ENCODE measurements at regions not wholly inside any gene's neighbourhood (a gene's known extent, or its start where the extent isn't known, plus 50 kb on each side); places are given as distances from the start of the nearest gene placed in this dataset.

DNA sequence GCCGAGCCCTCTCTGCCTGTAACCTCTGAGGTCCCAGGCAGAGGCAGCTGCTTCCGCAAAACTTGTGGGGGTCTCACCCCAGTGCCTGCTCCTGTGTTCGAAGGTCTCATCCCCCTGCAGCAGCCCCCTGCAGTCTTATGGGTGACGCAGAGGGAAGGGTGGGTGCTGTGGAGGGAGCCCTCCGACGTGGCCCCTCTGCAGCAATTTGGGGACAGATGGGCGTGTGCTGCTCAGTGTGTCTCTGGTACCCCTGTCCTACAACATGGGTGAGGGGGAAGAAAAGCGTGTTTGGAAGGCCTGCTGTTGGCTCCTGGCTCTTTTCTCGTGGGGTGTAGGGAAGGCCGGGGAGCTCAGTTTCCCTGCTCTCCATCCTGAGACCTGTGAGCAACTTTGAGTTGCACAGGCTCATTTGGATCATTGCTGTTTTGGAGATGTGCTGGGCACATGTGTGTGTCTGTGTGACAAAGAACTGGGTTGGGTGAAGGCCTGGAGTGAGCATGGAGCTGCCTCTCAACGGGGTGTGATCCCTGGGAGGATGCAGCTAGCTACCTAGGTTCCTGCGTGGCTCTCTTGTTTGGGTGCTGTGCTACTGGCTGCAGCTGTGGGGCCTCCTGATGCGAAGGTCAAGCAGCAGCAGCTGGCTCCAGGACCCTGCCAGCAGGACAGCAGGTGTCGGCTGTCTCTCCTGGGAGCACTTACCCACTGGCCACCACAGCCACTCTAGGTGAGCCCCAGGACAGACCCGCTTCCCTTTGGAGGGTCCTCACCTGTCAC, 179.6 kb upstream of the PITX1 start:
- no peaks in the 10 kb centered on the region for H3K9me3 ChIP-seq (ENCODE audit: control insufficient read depth, insufficient read depth, low read length)
- H4K20me1 ChIP-seq (ENCODE audit: control insufficient read depth, insufficient read depth, low read depth, low read length) = no peaks in the 10 kb centered on the region
- no peaks in the 10 kb centered on the region for H3K79me2 ChIP-seq (ENCODE audit: control insufficient read depth, low read length)
- no peak overlapping the region for H3K4me3 ChIP-seq (ENCODE audit: low read length)
- H3K27me3 ChIP-seq (ENCODE audit: control insufficient read depth, low read length) = no peaks in the 10 kb centered on the region; the same call in 1 of the 2 replicates
- no peaks in the 10 kb centered on the region for H3K9me2 ChIP-seq (replicated peaks; ENCODE audit: control insufficient read depth, low read length)
- no peak overlapping the region for H3K27ac ChIP-seq (ENCODE audit: low read depth, low read length)
- no peak overlapping the region for H3K4me2 ChIP-seq (ENCODE audit: low read length)
- TF ChIP-seq, protein P1, sequence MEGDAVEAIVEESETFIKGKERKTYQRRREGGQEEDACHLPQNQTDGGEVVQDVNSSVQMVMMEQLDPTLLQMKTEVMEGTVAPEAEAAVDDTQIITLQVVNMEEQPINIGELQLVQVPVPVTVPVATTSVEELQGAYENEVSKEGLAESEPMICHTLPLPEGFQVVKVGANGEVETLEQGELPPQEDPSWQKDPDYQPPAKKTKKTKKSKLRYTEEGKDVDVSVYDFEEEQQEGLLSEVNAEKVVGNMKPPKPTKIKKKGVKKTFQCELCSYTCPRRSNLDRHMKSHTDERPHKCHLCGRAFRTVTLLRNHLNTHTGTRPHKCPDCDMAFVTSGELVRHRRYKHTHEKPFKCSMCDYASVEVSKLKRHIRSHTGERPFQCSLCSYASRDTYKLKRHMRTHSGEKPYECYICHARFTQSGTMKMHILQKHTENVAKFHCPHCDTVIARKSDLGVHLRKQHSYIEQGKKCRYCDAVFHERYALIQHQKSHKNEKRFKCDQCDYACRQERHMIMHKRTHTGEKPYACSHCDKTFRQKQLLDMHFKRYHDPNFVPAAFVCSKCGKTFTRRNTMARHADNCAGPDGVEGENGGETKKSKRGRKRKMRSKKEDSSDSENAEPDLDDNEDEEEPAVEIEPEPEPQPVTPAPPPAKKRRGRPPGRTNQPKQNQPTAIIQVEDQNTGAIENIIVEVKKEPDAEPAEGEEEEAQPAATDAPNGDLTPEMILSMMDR (IDR thresholded peaks at IDR 0.05; ENCODE audit: low read depth, low read length, poor library complexity, severe bottlenecking) = no peak
- no peak for TF ChIP-seq EZH2phosphoT487 (IDR thresholded peaks at IDR 0.05; ENCODE audit: borderline replicate concordance, low read length)
- no peaks in the 10 kb centered on the region for H3K4me1 ChIP-seq (ENCODE audit: control insufficient read depth, low read length)
- no peaks in the 10 kb centered on the region for H3K36me3 ChIP-seq (ENCODE audit: control insufficient read depth, low read length)
- H3F3A ChIP-seq (ENCODE audit: control insufficient read depth, insufficient read depth) = no peaks in the 10 kb centered on the region

DNA sequence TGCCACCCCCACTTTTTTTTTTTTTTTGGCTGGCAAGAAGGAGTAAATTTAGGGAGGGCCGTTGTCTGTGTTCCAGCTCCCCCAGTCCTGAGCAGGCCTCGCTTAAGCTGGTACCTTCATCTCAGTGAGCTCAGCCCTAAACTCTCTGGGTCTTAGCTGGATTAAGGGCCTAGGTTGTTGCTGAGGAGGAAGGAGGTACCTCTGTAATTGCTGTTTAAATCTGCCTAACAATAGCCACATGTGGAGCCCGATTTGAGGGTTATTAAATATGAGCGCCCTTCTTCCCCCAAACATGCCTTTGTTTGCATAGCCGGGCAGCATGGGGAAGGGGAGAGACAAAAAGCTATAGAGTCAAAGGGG, 179.0 kb upstream of the PITX1 start:
- Histone ChIP-seq H3K79me2 (ENCODE audit: control insufficient read depth, low read length) (no peaks in the 10 kb centered on the region), H3K4me1 (ENCODE audit: control insufficient read depth, low read length) (no peaks in the 10 kb centered on the region), H3K9me3 (ENCODE audit: control insufficient read depth, insufficient read depth, low read length) (no peaks in the 10 kb centered on the region), H3F3A (ENCODE audit: control insufficient read depth, insufficient read depth) (no peaks in the 10 kb centered on the region), H3K4me3 (ENCODE audit: low read length) (no peak overlapping the region), H3K27me3 (ENCODE audit: control insufficient read depth, low read length) (no peaks in the 10 kb centered on the region; the same call in 1 of the 2 replicates), H4K20me1 (ENCODE audit: control insufficient read depth, insufficient read depth, low read depth, low read length) (no peaks in the 10 kb centered on the region), H3K9me2 (replicated peaks; ENCODE audit: control insufficient read depth, low read length) (no peaks in the 10 kb centered on the region), H3K36me3 (ENCODE audit: control insufficient read depth, low read length) (no peaks in the 10 kb centered on the region), H3K4me2 (ENCODE audit: low read length) (no peak overlapping the region), H3K27ac (ENCODE audit: low read depth, low read length) (no peak overlapping the region)
- no peak for TF ChIP-seq EZH2phosphoT487 (IDR thresholded peaks at IDR 0.05; ENCODE audit: borderline replicate concordance, low read length)
- TF ChIP-seq, protein P1 (IDR thresholded peaks at IDR 0.05; ENCODE audit: low read depth, low read length, poor library complexity, severe bottlenecking) = no peak

DNA sequence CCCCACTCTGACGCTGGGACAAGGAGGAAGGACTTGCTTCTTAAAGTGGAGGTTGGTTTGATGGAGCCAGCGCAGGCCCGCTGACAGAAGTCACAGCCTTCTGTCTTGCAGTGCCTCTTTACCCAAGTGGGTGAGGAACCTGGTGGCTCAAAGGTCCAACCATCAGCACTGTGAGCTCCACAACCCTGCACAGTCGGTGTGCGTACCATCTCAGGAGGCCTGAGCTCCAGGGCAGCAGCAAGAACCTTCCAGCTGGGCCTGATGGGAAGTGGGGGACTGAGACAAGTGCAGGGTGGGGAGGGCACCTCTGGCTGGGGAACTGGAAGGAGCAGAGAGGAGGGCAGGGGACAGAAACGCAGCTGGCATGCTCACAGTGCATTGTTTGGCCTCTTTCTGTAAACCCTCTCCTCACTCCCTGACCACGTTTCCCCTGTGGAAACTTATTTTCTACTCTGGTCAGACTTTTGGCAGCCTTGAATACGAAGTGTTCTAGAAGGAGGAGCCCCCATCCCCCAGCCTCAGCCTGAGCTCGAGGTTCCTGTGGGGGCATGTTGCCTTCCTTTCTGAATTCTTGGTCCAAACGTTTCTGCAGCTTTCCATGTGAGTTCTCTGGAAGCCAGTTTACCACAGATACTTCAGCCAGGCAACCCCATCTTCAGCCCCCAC, 178.5 kb upstream of the PITX1 start:
- Histone ChIP-seq H3K9me2 (replicated peaks; ENCODE audit: control insufficient read depth, low read length) (no peaks in the 10 kb centered on the region), H4K20me1 (ENCODE audit: control insufficient read depth, insufficient read depth, low read depth, low read length) (no peaks in the 10 kb centered on the region), H3K27me3 (ENCODE audit: control insufficient read depth, low read length) (no peaks in the 10 kb centered on the region; the same call in 1 of the 2 replicates), H3K4me2 (ENCODE audit: low read length) (no peak overlapping the region), H3K27ac (ENCODE audit: low read depth, low read length) (no peak overlapping the region), H3K4me1 (ENCODE audit: control insufficient read depth, low read length) (no peaks in the 10 kb centered on the region), H3K79me2 (ENCODE audit: control insufficient read depth, low read length) (no peaks in the 10 kb centered on the region), H3K9me3 (ENCODE audit: control insufficient read depth, insufficient read depth, low read length) (no peaks in the 10 kb centered on the region), H3K36me3 (ENCODE audit: control insufficient read depth, low read length) (no peaks in the 10 kb centered on the region), H3F3A (ENCODE audit: control insufficient read depth, insufficient read depth) (no peaks in the 10 kb centered on the region), H3K4me3 (ENCODE audit: low read length) (no peak overlapping the region)
- TF ChIP-seq EZH2phosphoT487 (IDR thresholded peaks at IDR 0.05; ENCODE audit: borderline replicate concordance, low read length) = no peak
- TF ChIP-seq, protein P1 (IDR thresholded peaks at IDR 0.05; ENCODE audit: low read depth, low read length, poor library complexity, severe bottlenecking) = no peak
